HFFc6 (cell line): ENCODE measurements at regions not wholly inside any gene's neighbourhood (a gene's known extent, or its start where the extent isn't known, plus 50 kb on each side); places are given as distances from the start of the nearest gene placed in this dataset.

Experiments
- DNase-seq: peaks from one replicate; pipeline ENCODE4 v3.0.0-alpha.2; 2018
- H3K27ac Mint-ChIP-seq: 2 replicates; pipeline ENCODE4 v1.8.0; 2020; ENCODE audit warnings: mild to moderate bottlenecking, mixed read lengths
- H3K27me3 Mint-ChIP-seq: 2 replicates; pipeline ENCODE4 v1.8.0; 2021; ENCODE audit warnings: mild to moderate bottlenecking, moderate library complexity, mixed read lengths; ENCODE audit not compliant: insufficient read depth
- H3K36me3 Mint-ChIP-seq: 2 replicates; pipeline ENCODE4 v1.8.0; 2021; ENCODE audit warnings: low read depth, mixed read lengths
- H3K4me1 Mint-ChIP-seq: 2 replicates; pipeline ENCODE4 v1.8.0; 2020; ENCODE audit warnings: low read depth, mixed read lengths
- H3K4me3 Mint-ChIP-seq: 2 replicates; pipeline ENCODE4 v1.8.0; 2020; ENCODE audit warnings: mild to moderate bottlenecking, moderate library complexity, mixed read lengths
- H3K9me3 Mint-ChIP-seq: 2 replicates; pipeline ENCODE4 v1.8.0; 2020; ENCODE audit warnings: mild to moderate bottlenecking, mixed read lengths
- TF ChIP-seq, protein P1 (sequence below): fragments of 200-600 bp; sonication (generic); IDR thresholded peaks from 2 replicates; pipeline ENCODE4 v1.5.0; 2021; ENCODE audit warnings: antibody characterized with exemption, mild to moderate bottlenecking

DNA sequence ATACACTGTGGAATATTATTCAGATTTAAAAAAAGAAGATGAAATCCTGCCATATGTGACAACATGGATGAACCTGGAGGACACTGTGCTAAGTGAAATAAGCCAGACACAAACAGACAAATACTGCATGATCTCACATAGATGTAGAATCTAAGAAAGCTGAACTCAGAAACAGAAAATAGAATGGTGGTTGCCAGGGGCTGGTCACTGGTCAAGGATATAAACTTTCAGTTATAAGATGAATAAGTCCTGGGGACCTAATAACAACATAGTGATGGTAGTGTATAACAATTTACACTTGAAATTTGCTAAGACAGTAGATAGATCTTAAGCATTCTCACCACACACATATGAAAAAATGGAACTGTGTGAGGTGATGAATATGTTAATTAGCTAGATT, 161.3 kb upstream of the TMCC3 start:
- peaks cover 24% of the 10 kb centered on the region for H3K9me3 Mint-ChIP-seq
- H3K27me3 Mint-ChIP-seq: no peaks in the 10 kb centered on the region
- no peak for DNase-seq
- H3K27ac Mint-ChIP-seq: no peak overlapping the region
- H3K4me1 Mint-ChIP-seq: no peaks in the 10 kb centered on the region
- TF ChIP-seq, protein P1, sequence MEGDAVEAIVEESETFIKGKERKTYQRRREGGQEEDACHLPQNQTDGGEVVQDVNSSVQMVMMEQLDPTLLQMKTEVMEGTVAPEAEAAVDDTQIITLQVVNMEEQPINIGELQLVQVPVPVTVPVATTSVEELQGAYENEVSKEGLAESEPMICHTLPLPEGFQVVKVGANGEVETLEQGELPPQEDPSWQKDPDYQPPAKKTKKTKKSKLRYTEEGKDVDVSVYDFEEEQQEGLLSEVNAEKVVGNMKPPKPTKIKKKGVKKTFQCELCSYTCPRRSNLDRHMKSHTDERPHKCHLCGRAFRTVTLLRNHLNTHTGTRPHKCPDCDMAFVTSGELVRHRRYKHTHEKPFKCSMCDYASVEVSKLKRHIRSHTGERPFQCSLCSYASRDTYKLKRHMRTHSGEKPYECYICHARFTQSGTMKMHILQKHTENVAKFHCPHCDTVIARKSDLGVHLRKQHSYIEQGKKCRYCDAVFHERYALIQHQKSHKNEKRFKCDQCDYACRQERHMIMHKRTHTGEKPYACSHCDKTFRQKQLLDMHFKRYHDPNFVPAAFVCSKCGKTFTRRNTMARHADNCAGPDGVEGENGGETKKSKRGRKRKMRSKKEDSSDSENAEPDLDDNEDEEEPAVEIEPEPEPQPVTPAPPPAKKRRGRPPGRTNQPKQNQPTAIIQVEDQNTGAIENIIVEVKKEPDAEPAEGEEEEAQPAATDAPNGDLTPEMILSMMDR: no peak
- peaks cover 13% of the 10 kb centered on the region; the same call in 1 of the 2 replicates for H3K36me3 Mint-ChIP-seq
- no peak overlapping the region for H3K4me3 Mint-ChIP-seq

DNA sequence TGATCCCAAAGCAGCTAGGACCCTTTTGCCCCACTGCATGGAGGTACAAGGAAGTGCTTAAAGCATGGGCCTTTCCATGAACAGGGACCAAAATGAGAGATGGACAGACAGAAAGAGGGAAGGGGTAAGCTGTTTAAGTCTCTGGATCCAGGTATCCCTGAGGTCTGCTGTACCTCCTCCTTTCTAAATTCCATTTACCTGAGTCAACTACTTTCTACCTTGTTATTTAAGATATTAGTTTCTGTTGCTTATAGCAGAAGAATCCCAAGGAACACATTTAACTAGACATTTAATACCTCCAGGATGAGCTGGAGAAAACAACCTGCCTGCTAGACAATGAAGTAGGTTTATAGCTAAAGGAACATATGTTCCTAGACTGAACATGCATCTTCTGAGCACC, 157.6 kb upstream of the TMCC3 start:
- H3K4me1 Mint-ChIP-seq: no peaks in the 10 kb centered on the region
- H3K36me3 Mint-ChIP-seq: 0 out of 2 replicates have a peak, but pooled peaks cover 2% of the 10 kb centered on the region
- no peak overlapping the region for H3K4me3 Mint-ChIP-seq
- DNase-seq: no peak
- H3K27ac Mint-ChIP-seq: no peak overlapping the region
- H3K9me3 Mint-ChIP-seq: peaks cover 12% of the 10 kb centered on the region
- H3K27me3 Mint-ChIP-seq: no peaks in the 10 kb centered on the region; the same call in 1 of the 2 replicates
- TF ChIP-seq, protein P1: no peak

DNA sequence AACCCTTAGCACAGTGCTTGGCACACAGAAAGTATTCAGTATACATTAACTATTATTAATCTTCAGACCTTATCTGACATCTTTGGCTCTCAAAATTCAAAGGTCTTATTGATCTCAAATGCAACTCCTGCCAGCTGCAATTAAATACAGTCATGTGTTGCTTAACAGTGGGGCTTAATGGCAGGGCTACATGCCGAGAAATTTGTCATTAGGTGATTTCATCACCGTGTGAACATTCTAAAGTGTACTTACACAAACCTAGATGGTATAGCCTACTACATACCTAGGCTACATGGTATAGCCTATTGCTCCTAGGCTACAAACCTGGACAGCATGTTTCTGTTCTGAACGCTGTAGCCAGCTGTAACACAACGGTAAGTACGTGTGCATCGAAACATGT, 156.3 kb upstream of the TMCC3 start:
- no peak overlapping the region for H3K4me3 Mint-ChIP-seq
- no peaks in the 10 kb centered on the region for H3K4me1 Mint-ChIP-seq
- no peaks in the 10 kb centered on the region for H3K36me3 Mint-ChIP-seq
- DNase-seq: no peak
- no peak overlapping the region for H3K27ac Mint-ChIP-seq
- H3K9me3 Mint-ChIP-seq: peaks cover 4% of the 10 kb centered on the region
- TF ChIP-seq, protein P1: no peak
- no peaks in the 10 kb centered on the region; the same call in 1 of the 2 replicates for H3K27me3 Mint-ChIP-seq

DNA sequence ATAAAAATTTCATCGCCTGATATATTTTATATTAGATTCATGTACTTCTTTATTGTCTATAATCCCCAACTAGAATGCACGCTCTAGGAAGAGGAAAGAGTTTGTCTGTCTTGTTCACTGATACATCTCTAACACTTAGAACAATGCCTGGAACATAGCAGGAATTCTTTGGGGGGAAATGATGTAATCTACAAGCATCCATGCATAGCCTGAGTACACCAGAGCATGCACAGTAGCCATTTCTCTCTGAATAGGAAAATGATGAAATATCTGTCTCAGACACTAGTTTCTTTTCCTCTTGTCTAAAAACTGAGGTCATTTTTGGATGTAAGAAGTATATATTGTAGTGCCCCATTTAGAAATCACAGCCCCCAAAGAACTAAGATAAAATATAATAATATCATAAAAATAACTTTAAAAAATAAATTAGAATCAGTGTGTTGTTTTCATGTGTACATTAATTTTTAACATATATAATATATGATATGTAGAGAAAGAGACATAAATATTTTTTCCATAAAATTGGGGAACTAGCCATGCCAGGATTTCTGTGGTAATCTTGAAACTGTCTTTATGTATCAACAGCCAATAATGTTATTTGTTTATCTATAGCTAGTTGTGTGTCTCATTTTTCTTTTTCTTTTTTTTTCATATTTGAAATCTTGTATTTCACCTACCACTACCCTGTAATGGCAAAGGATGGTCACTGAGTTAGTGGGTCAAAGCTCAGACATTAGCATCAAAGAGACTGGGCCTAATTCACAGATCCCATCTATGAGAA, 155.6 kb upstream of the TMCC3 start:
- DNase-seq: peak; percentile 5
- Mint-ChIP-seq H3K4me1 (no peaks in the 10 kb centered on the region), H3K4me3 (no peak overlapping the region), H3K9me3 (peaks cover 2% of the 10 kb centered on the region), H3K27me3 (no peaks in the 10 kb centered on the region; the same call in 1 of the 2 replicates), H3K36me3 (no peaks in the 10 kb centered on the region), H3K27ac (no peak overlapping the region)
- TF ChIP-seq, protein P1: no peak

DNA sequence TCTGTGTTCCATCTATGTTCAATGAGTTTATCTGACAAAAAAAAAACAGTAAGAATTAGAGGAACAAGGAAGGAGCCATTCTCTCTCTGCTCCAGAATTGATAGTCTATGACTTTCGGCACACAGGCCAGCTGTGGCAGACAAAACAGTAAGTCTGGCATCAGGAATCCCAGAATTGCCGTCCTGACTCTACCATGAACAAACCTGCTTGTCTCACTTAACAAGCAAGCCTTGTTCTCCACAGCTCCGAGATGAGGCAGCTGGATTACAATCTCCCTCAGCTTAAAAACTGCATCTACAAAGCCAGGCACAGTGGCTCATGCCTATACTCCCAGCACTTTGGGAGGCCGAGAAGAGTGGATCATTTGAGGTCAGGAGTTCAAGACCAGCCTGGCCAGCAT, 153.6 kb upstream of the TMCC3 start:
- no peak for DNase-seq
- H3K4me1 Mint-ChIP-seq: no peaks in the 10 kb centered on the region
- H3K4me3 Mint-ChIP-seq: no peak overlapping the region
- no peaks in the 10 kb centered on the region for H3K36me3 Mint-ChIP-seq
- no peaks in the 10 kb centered on the region for H3K9me3 Mint-ChIP-seq
- peaks cover 7% of the 10 kb centered on the region for H3K27me3 Mint-ChIP-seq
- no peak overlapping the region for H3K27ac Mint-ChIP-seq
- TF ChIP-seq, protein P1: no peak
